ENCODE measurements at regions not wholly inside any gene's neighbourhood (a gene's known extent, or its start where the extent isn't known, plus 50 kb on each side); places are given as distances from the start of the nearest gene placed in this dataset.

DNA sequence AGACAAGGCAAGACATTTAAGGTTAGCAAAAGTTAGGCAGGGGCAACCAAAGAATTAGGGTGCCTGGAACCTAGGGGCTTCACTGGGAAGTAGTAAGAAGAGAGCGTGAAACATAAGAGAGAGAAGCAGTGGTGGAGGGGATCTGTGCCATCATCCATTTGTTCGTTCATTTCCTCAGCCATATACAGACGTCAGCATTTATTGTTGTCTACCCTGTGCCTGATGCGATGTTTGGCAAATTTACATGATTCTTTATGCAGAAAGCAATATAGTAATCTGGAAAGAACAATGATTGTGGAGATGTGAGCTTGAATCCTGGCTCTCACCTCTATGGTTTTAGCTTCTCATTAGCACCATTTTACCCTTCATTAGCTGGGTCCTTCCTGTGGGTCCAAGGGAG lies 477.5 kb upstream of the MPDZ start:
- no peak for TF ChIP-seq POLR2A (IDR thresholded peaks at IDR 0.05)
- TF ChIP-seq, protein P1, sequence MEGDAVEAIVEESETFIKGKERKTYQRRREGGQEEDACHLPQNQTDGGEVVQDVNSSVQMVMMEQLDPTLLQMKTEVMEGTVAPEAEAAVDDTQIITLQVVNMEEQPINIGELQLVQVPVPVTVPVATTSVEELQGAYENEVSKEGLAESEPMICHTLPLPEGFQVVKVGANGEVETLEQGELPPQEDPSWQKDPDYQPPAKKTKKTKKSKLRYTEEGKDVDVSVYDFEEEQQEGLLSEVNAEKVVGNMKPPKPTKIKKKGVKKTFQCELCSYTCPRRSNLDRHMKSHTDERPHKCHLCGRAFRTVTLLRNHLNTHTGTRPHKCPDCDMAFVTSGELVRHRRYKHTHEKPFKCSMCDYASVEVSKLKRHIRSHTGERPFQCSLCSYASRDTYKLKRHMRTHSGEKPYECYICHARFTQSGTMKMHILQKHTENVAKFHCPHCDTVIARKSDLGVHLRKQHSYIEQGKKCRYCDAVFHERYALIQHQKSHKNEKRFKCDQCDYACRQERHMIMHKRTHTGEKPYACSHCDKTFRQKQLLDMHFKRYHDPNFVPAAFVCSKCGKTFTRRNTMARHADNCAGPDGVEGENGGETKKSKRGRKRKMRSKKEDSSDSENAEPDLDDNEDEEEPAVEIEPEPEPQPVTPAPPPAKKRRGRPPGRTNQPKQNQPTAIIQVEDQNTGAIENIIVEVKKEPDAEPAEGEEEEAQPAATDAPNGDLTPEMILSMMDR (IDR thresholded peaks at IDR 0.05): no peak

Measured in stomach (tissue), 4 donors.